GM04503 (cell line): ENCODE measurements at regions not wholly inside any gene's neighbourhood (a gene's known extent, or its start where the extent isn't known, plus 50 kb on each side); places are given as distances from the start of the nearest gene placed in this dataset.

ENCODE experiments used
- DNase-seq: peaks from one replicate; pipeline ENCODE4 v3.0.0-alpha.2; 2012; ENCODE audit warnings: low read depth

- DNase-seq, result no peak
These were observed 133.3 kb downstream of the KLF12 start for GRCh38 chr13:74000876-74001275.

- DNase-seq, result no peak
These were observed 135.6 kb downstream of the KLF12 start for GRCh38 chr13:73998631-73999030.

- no peak for DNase-seq
These were observed 136.2 kb downstream of the KLF12 start for GRCh38 chr13:73997964-73998363.

GRCh38 chr13:73996569-73996968 is 137.6 kb downstream of the KLF12 start:
- no peak for DNase-seq

GRCh38 chr13:73995736-73996135 is 138.5 kb downstream of the KLF12 start:
- no peak for DNase-seq

GRCh38 chr13:73993661-73994060 is 140.5 kb downstream of the KLF12 start:
- DNase-seq, result no peak

- no peak for DNase-seq
These were observed 142.3 kb downstream of the KLF12 start for GRCh38 chr13:73991884-73992283.

- no peak for DNase-seq
These were observed 142.8 kb downstream of the KLF12 start for GRCh38 chr13:73991384-73991783.

- DNase-seq, result no peak
These were observed 144.9 kb downstream of the KLF12 start for GRCh38 chr13:73989244-73989843.

- DNase-seq, result no peak
These were observed 145.7 kb downstream of the KLF12 start for GRCh38 chr13:73988461-73988860.

GRCh38 chr13:73987618-73988017 is 146.6 kb downstream of the KLF12 start:
- DNase-seq, result no peak

GRCh38 chr13:73985783-73986182 is 148.4 kb downstream of the KLF12 start:
- DNase-seq, result no peak

GRCh38 chr13:73984949-73985691 is 149.1 kb downstream of the KLF12 start:
- DNase-seq, result no peak

- no peak for DNase-seq
These were observed 150.0 kb downstream of the KLF12 start for GRCh38 chr13:73984201-73984600.

GRCh38 chr13:73983109-73983508 is 151.1 kb downstream of the KLF12 start:
- no peak for DNase-seq

- DNase-seq, result no peak
These were observed 152.6 kb downstream of the KLF12 start for GRCh38 chr13:73981595-73981994.

- DNase-seq, result no peak
These were observed 158.4 kb downstream of the KLF12 start for GRCh38 chr13:73975767-73976166.

GRCh38 chr13:73974051-73974450 is 160.2 kb downstream of the KLF12 start:
- DNase-seq, result no peak

- DNase-seq, result no peak
These were observed 161.0 kb downstream of the KLF12 start for GRCh38 chr13:73973156-73973555.

- DNase-seq, result no peak
These were observed 161.7 kb downstream of the KLF12 start for GRCh38 chr13:73972545-73972944.

GRCh38 chr13:73971481-73971880 is 162.7 kb downstream of the KLF12 start:
- DNase-seq, result no peak

GRCh38 chr13:73970421-73971055 is 163.7 kb downstream of the KLF12 start:
- no peak for DNase-seq

- no peak for DNase-seq
These were observed 166.6 kb downstream of the KLF12 start for GRCh38 chr13:73967397-73968165.
